ENCODE measurements at regions not wholly inside any gene's neighbourhood (a gene's known extent, or its start where the extent isn't known, plus 50 kb on each side); places are given as distances from the start of the nearest gene placed in this dataset.

DNA sequence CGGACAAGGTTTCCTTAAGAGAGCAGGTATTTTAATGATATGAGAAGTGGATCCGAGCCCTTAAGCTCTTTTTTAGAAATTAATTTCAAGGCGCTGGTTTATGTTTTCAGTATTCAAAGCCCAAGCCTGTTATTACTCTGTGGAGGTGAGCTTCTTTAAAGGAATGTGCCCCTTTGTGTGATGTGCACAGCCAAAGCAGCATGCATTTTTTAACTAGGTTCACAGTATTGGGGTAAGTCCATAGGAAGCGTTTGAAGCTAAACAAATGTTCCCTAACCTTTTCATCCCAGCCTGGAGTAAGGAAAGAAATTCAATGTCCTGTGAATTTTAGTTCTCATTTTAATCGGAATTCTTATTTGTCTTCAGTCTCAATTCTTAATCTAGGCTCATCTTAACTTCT lies 217.5 kb downstream of the KCTD12 start:
- TF ChIP-seq, protein P1, sequence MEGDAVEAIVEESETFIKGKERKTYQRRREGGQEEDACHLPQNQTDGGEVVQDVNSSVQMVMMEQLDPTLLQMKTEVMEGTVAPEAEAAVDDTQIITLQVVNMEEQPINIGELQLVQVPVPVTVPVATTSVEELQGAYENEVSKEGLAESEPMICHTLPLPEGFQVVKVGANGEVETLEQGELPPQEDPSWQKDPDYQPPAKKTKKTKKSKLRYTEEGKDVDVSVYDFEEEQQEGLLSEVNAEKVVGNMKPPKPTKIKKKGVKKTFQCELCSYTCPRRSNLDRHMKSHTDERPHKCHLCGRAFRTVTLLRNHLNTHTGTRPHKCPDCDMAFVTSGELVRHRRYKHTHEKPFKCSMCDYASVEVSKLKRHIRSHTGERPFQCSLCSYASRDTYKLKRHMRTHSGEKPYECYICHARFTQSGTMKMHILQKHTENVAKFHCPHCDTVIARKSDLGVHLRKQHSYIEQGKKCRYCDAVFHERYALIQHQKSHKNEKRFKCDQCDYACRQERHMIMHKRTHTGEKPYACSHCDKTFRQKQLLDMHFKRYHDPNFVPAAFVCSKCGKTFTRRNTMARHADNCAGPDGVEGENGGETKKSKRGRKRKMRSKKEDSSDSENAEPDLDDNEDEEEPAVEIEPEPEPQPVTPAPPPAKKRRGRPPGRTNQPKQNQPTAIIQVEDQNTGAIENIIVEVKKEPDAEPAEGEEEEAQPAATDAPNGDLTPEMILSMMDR (IDR thresholded peaks at IDR 0.05), result no peak
- TF ChIP-seq POLR2A (IDR thresholded peaks at IDR 0.05), result no peak

Measured in ovary (tissue), 3 donors.